ENCODE measurements at regions not wholly inside any gene's neighbourhood (a gene's known extent, or its start where the extent isn't known, plus 50 kb on each side); places are given as distances from the start of the nearest gene placed in this dataset.

GRCh38 chr4:124499261-124499660 lies 213.3 kb downstream of the ANKRD50 start:
- ChIA-PET CTCF (no interaction called here), POLR2A (no interaction called here)
- Histone ChIP-seq H3K27ac (ENCODE audit: low read length in 2 of 2) (no peak overlapping the region), H4K20me1 (ENCODE audit: control insufficient read depth, insufficient read depth, low read length, poor library complexity, severe bottlenecking) (no peaks in the 10 kb centered on the region), H3K27me3 (replicated peaks in 1 of 4; ENCODE audit: control extremely low read depth in 1 of 4, control insufficient read depth in 3 of 4, insufficient read depth in 4 of 4, low read length in 3 of 4) (no peaks in the 10 kb centered on the region), H2AFZ (ENCODE audit: insufficient read depth, low read depth, low read length, poor library complexity, severe bottlenecking) (no peak overlapping the region), H3K79me2 (ENCODE audit: control insufficient read depth, insufficient read depth, low read length) (no peaks in the 10 kb centered on the region), H3K9ac (ENCODE audit: low read length) (no peak overlapping the region), H3K4me1 (ENCODE audit: control insufficient read depth in 2 of 2, insufficient read depth in 2 of 2, low read length in 2 of 2) (no peaks in the 10 kb centered on the region), H3K4me2 (replicated peaks; ENCODE audit: low read depth, low read length, poor library complexity, severe bottlenecking) (no peak overlapping the region), H3K9me3 (ENCODE audit: control extremely low read depth in 1 of 3, control insufficient read depth in 2 of 3, insufficient read depth in 1 of 3, low read length in 2 of 3) (no peaks in the 10 kb centered on the region), H3K36me3 (replicated peaks in 1 of 2; ENCODE audit: control extremely low read depth in 1 of 2, control insufficient read depth in 1 of 2, extremely low read depth in 1 of 2, insufficient read depth in 2 of 2, low read length in 1 of 2) (no peaks in the 10 kb centered on the region), H3K4me3 (ENCODE audit: control extremely low read depth in 1 of 5, extremely low read depth in 1 of 5, insufficient read depth in 1 of 5, low read depth in 2 of 5, low read length in 4 of 5) (no peak overlapping the region)
- ATAC-seq (ENCODE audit: low read depth) = no peak
- H3K27ac Mint-ChIP-seq = no peak overlapping the region
- intact Hi-C loops (cut with micrococcal nuclease) = no loop called here
- no peaks in the 10 kb centered on the region for H3K9me3 Mint-ChIP-seq (ENCODE audit: insufficient read depth)
- DNase-seq = no peak
- no peaks in the 10 kb centered on the region for H3K4me1 Mint-ChIP-seq
- 67% methylated on average over 1 of the region's 3 CpGs for WGBS (ENCODE audit: insufficient coverage)
- H3K4me3 Mint-ChIP-seq = no peak overlapping the region
- H3K27me3 Mint-ChIP-seq = no peaks in the 10 kb centered on the region
- TF ChIP-seq EZH2 (IDR thresholded peaks at IDR 0.05; ENCODE audit: borderline replicate concordance, insufficient read depth, low read depth, low read length, poor library complexity, severe bottlenecking) = no peak
- TF ChIP-seq CTCF (IDR thresholded peaks at IDR 0.05) = no peak

- H3K27ac Mint-ChIP-seq = no peak overlapping the region
- H3K27me3 Mint-ChIP-seq = no peaks in the 10 kb centered on the region
- Histone ChIP-seq H3K9me3 (ENCODE audit: control extremely low read depth in 1 of 3, control insufficient read depth in 2 of 3, insufficient read depth in 1 of 3, low read length in 2 of 3) (no peaks in the 10 kb centered on the region), H3K4me3 (ENCODE audit: control extremely low read depth in 1 of 5, extremely low read depth in 1 of 5, insufficient read depth in 1 of 5, low read depth in 2 of 5, low read length in 4 of 5) (no peak overlapping the region), H3K36me3 (replicated peaks in 1 of 2; ENCODE audit: control extremely low read depth in 1 of 2, control insufficient read depth in 1 of 2, extremely low read depth in 1 of 2, insufficient read depth in 2 of 2, low read length in 1 of 2) (no peaks in the 10 kb centered on the region), H3K79me2 (ENCODE audit: control insufficient read depth, insufficient read depth, low read length) (no peaks in the 10 kb centered on the region), H3K27me3 (replicated peaks in 1 of 4; ENCODE audit: control extremely low read depth in 1 of 4, control insufficient read depth in 3 of 4, insufficient read depth in 4 of 4, low read length in 3 of 4) (no peaks in the 10 kb centered on the region), H4K20me1 (ENCODE audit: control insufficient read depth, insufficient read depth, low read length, poor library complexity, severe bottlenecking) (no peaks in the 10 kb centered on the region), H3K4me1 (ENCODE audit: control insufficient read depth in 2 of 2, insufficient read depth in 2 of 2, low read length in 2 of 2) (no peaks in the 10 kb centered on the region), H3K27ac (ENCODE audit: low read length in 2 of 2) (no peak overlapping the region), H3K9ac (ENCODE audit: low read length) (no peak overlapping the region), H3K4me2 (replicated peaks; ENCODE audit: low read depth, low read length, poor library complexity, severe bottlenecking) (no peak overlapping the region), H2AFZ (ENCODE audit: insufficient read depth, low read depth, low read length, poor library complexity, severe bottlenecking) (no peak overlapping the region)
- no peak for TF ChIP-seq EZH2 (IDR thresholded peaks at IDR 0.05; ENCODE audit: borderline replicate concordance, insufficient read depth, low read depth, low read length, poor library complexity, severe bottlenecking)
- TF ChIP-seq CTCF (IDR thresholded peaks at IDR 0.05) = no peak
- no peaks in the 10 kb centered on the region for H3K4me1 Mint-ChIP-seq
- intact Hi-C loops (cut with micrococcal nuclease) = no loop called here
- CTCF ChIA-PET = no interaction called here
- DNase-seq = no peak
- ATAC-seq (ENCODE audit: low read depth) = no peak
- WGBS (ENCODE audit: insufficient coverage) = no CpG with 5 or more reads among the region's 1 CpG
- H3K4me3 Mint-ChIP-seq = no peak overlapping the region
- no peaks in the 10 kb centered on the region for H3K9me3 Mint-ChIP-seq (ENCODE audit: insufficient read depth)
- POLR2A ChIA-PET = no interaction called here
Observed at GRCh38 chr4:124501576-124501975, 211.0 kb downstream of the ANKRD50 start.

Data from B cell (primary cell).